ENCODE measurements at regions not wholly inside any gene's neighbourhood (a gene's known extent, or its start where the extent isn't known, plus 50 kb on each side); places are given as distances from the start of the nearest gene placed in this dataset.

DNA sequence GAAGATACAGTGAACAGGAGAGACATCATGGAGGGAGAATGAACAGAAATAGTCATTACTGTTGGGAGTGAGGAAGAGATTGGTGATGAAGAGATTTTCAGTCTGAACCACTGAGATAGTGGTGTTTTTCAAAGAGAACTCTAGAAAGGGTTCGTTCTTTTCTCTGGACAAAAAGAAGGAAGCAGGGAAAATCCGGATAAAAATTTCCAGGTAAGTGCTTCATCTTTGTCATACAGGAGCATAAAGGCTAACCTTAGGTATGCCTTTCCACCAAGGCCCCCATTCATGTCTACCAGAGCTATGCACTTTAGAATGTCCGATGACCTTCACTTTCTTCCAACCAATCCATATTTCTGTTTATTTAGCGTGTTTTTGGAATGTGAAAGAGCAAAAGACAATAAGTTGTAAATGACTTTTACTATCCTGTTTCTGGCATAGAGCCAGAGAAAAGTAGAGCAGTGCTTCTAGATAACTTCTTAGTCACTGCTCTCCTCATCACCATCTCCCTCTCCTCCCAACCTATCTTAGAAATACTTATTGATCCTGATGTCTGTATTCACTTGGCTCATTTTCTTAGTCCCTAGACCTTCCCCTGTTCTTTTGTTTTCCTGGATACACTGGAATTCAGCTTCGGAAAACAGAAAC lies 116.5 kb downstream of the TTC6 start (continued):
- TF ChIP-seq ZNF10 (CRISPR knock-in tag; IDR thresholded peaks at IDR 0.05; ENCODE audit: borderline replicate concordance, low read depth) (no peak), HNF4A (CRISPR knock-in tag; IDR thresholded peaks at IDR 0.05) (peak; percentile 90), SMARCC2 (IDR thresholded peaks at IDR 0.05) (peak; percentile 85), ZNF225 (CRISPR knock-in tag; IDR thresholded peaks at IDR 0.05) (no peak), SETDB1 (CRISPR knock-in tag; IDR thresholded peaks at IDR 0.05; ENCODE audit: borderline replicate concordance) (no peak), KLF16 (CRISPR knock-in tag; IDR thresholded peaks at IDR 0.05) (peak in 1 of 2 experiments; percentile 73; a peak in 2 of 4 replicates), ZNF160 (CRISPR knock-in tag; IDR thresholded peaks at IDR 0.05) (no peak), ZNF792 (CRISPR knock-in tag; IDR thresholded peaks at IDR 0.05) (no peak; the same call in 1 of the 2 replicates), CSRNP1 (CRISPR knock-in tag; IDR thresholded peaks at IDR 0.05) (no peak), ZNF788 (CRISPR knock-in tag; IDR thresholded peaks at IDR 0.05; ENCODE audit: borderline replicate concordance) (no peak), ZNF550 (CRISPR knock-in tag; IDR thresholded peaks at IDR 0.05; ENCODE audit: borderline replicate concordance) (no peak), TCF7 (IDR thresholded peaks at IDR 0.05; ENCODE audit: low read depth) (peak; percentile 85), HOXA3 (CRISPR knock-in tag; IDR thresholded peaks at IDR 0.05) (peak; percentile 74), ZNF256 (CRISPR knock-in tag; conservative IDR thresholded peaks at IDR 0.05) (no peak), GABPA (IDR thresholded peaks at IDR 0.05; ENCODE audit: low read depth, low read length) (no peak), GABPA (CRISPR knock-in tag; IDR thresholded peaks at IDR 0.05; ENCODE audit: low read depth) (no peak; the same call in none of the 2 replicates), AGO2 (optimal IDR thresholded peaks at IDR 0.05; ENCODE audit: low read depth, low read length) (no peak), SIN3B (IDR thresholded peaks at IDR 0.05; ENCODE audit: low read length) (no peak), HDAC1 (CRISPR knock-in tag; IDR thresholded peaks at IDR 0.05) (peak; percentile 97), HNRNPLL (IDR thresholded peaks at IDR 0.05; ENCODE audit: low read depth, low read length, poor library complexity, severe bottlenecking) (no peak), ZNF354B (CRISPR knock-in tag; IDR thresholded peaks at IDR 0.05) (no peak), ZNF441 (CRISPR knock-in tag; IDR thresholded peaks at IDR 0.05; ENCODE audit: borderline replicate concordance) (no peak), ATAD3A (CRISPR knock-in tag; IDR thresholded peaks at IDR 0.05) (no peak), ZNF282 (IDR thresholded peaks at IDR 0.05; ENCODE audit: partially characterized antibody) (no peak), NCOA1 (CRISPR knock-in tag; IDR thresholded peaks at IDR 0.05) (no peak), MATR3 (CRISPR knock-in tag; IDR thresholded peaks at IDR 0.05) (no peak), SMYD3 (CRISPR knock-in tag; IDR thresholded peaks at IDR 0.05) (no peak), LCORL (IDR thresholded peaks at IDR 0.05) (peak; percentile 100), LCORL (CRISPR knock-in tag; IDR thresholded peaks at IDR 0.05) (no peak; the same call in 1 of the 2 replicates), ZNF782 (CRISPR knock-in tag; IDR thresholded peaks at IDR 0.05; ENCODE audit: borderline replicate concordance) (no peak), RNF2 (conservative IDR thresholded peaks at IDR 0.05; ENCODE audit: low read depth) (no peak), XRCC5 (optimal IDR thresholded peaks at IDR 0.05; ENCODE audit: low read length) (no peak), ARNTL (CRISPR knock-in tag; IDR thresholded peaks at IDR 0.05) (0 out of 2 replicates have a peak, but pooled peaks have one; percentile 38), ZSCAN30 (CRISPR knock-in tag; IDR thresholded peaks at IDR 0.05) (0 out of 2 replicates have a peak, but pooled peaks have one; percentile 67), EED (CRISPR knock-in tag; IDR thresholded peaks at IDR 0.05) (no peak), SIX1 (CRISPR knock-in tag; IDR thresholded peaks at IDR 0.05; ENCODE audit: borderline replicate concordance) (peak; percentile 59; the same call in 1 of the 2 replicates)
